ENCODE measurements at regions not wholly inside any gene's neighbourhood (a gene's known extent, or its start where the extent isn't known, plus 50 kb on each side); places are given as distances from the start of the nearest gene placed in this dataset.

- no peak for TF ChIP-seq CTCF (IDR thresholded peaks at IDR 0.05)
- TF ChIP-seq POLR2A (IDR thresholded peaks at IDR 0.05) = no peak
- no peak for TF ChIP-seq POLR2AphosphoS5 (IDR thresholded peaks at IDR 0.05)
- TF ChIP-seq EP300 (IDR thresholded peaks at IDR 0.05; ENCODE audit: low read depth) = no peak
Observed at GRCh38 chr13:38255600-38255999, 94.1 kb upstream of the UFM1 start.

Data from transverse colon (tissue), 4 donors.